C4-2B (cell line): ENCODE measurements at regions not wholly inside any gene's neighbourhood (a gene's known extent, or its start where the extent isn't known, plus 50 kb on each side); places are given as distances from the start of the nearest gene placed in this dataset.

Source experiments
- CTCF ChIP-seq: fragments of 450-650 bp; conservative IDR thresholded peaks from 2 replicates; pipeline ENCODE4 v1.5.1; 2017; ENCODE audit warnings: mild to moderate bottlenecking
- ZFX ChIP-seq: fragments of 450-650 bp; IDR thresholded peaks from 2 replicates; pipeline ENCODE4 v1.6.1; 2017

DNA sequence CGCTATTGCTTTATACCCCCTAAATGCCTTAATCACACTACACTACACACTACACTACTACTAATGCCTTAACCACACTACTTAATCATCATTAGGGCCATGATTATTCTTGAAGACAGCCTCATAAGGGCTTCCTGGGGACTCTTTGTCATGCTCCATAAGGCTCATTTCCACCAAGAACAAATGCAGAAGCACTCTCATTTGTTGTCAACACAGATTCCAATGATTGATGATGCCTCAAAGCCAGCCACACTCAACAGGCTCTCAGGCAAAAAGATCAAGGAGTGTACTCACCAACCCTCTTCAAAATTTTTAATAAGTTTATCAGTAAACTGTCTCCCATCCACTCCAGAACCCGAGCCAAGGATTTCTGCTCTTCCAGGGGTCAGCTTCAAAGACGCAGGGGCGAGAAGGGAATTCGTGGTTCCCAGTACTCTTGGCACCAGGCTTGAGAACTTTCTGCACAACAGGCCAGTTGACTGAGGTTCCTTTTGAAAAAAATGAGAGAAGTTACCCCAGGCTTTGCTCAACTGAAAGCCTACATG is 204.7 kb upstream of the GUCY1A2 start:
- no peak for TF ChIP-seq CTCF
- no peak for TF ChIP-seq ZFX
